Body of pancreas (tissue), 4 donors: ENCODE measurements at regions not wholly inside any gene's neighbourhood (a gene's known extent, or its start where the extent isn't known, plus 50 kb on each side); places are given as distances from the start of the nearest gene placed in this dataset.

Experiments
- CTCF ChIP-seq, 7 experiments: fragments of 450-650 bp in 4 of 7; fragments of 200-600 bp in 3 of 7; sonication (generic) in 3 of 7; IDR thresholded peaks; one replicate each; pipeline ENCODE4 v1.5.1; 2016 to 2019; ENCODE audit warnings: antibody characterized with exemption in 7 of 7
- POLR2A ChIP-seq, 3 donors: fragments of 450-650 bp; IDR thresholded peaks; one replicate each; pipeline ENCODE4 v1.6.1; 2016; ENCODE audit warnings: antibody characterized with exemption in 3 of 3, mild to moderate bottlenecking in 2 of 3

- TF ChIP-seq CTCF (IDR thresholded peaks at IDR 0.05) (no peak), POLR2A (IDR thresholded peaks at IDR 0.05) (no peak)
These were observed 300.4 kb upstream of the ZP4 start for GRCh38 chr1:238191170-238191569.
